ENCODE measurements at regions not wholly inside any gene's neighbourhood (a gene's known extent, or its start where the extent isn't known, plus 50 kb on each side); places are given as distances from the start of the nearest gene placed in this dataset.

DNA sequence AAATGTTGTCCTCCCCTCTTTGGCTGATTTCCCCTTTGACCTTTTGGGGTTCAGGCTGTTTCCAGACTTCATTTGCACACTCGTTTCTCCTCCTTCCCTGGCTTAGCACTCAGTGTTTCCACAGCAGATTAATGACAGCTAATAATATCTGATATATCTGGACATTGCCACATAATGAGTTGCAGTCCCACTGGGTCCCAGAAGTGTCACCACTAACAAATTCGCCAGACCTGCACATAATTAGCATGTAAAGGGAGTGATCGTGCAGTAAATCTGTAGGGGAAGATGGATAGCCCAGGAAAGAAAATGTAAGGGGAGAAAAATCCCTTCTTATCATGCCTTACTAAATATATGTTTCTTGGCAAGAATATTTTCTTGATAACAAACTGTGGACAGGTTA is 922.1 kb downstream of the TFAP2A start:
- Mint-ChIP-seq H3K27ac (no peak overlapping the region), H3K4me3 (no peak overlapping the region), H3K27me3 (ENCODE audit: insufficient read depth) (no peaks in the 10 kb centered on the region), H3K9me3 (peaks cover 7% of the 10 kb centered on the region), H3K4me1 (peaks cover 10% of the 10 kb centered on the region), H3K36me3 (ENCODE audit: low read depth) (no peaks in the 10 kb centered on the region)
- Histone ChIP-seq H3K4me1 (ENCODE audit: control insufficient read depth, insufficient read depth, low read length) (peaks cover 4% of the 10 kb centered on the region), H3K4me3 (ENCODE audit: low read length) (no peak overlapping the region), H3K27ac (ENCODE audit: low read depth, low read length) (no peak overlapping the region), H3K27me3 (ENCODE audit: control insufficient read depth, insufficient read depth, low read length, poor library complexity, severe bottlenecking) (no peaks in the 10 kb centered on the region), H3K9me3 (ENCODE audit: control insufficient read depth, low read length) (peaks cover 6% of the 10 kb centered on the region), H3K9ac (ENCODE audit: extremely low read depth, low read length, poor library complexity, severe bottlenecking) (no peak overlapping the region), H3K36me3 (ENCODE audit: control insufficient read depth, insufficient read depth, low read length) (no peaks in the 10 kb centered on the region)
- no peak for DNase-seq
- TF ChIP-seq, protein P1, sequence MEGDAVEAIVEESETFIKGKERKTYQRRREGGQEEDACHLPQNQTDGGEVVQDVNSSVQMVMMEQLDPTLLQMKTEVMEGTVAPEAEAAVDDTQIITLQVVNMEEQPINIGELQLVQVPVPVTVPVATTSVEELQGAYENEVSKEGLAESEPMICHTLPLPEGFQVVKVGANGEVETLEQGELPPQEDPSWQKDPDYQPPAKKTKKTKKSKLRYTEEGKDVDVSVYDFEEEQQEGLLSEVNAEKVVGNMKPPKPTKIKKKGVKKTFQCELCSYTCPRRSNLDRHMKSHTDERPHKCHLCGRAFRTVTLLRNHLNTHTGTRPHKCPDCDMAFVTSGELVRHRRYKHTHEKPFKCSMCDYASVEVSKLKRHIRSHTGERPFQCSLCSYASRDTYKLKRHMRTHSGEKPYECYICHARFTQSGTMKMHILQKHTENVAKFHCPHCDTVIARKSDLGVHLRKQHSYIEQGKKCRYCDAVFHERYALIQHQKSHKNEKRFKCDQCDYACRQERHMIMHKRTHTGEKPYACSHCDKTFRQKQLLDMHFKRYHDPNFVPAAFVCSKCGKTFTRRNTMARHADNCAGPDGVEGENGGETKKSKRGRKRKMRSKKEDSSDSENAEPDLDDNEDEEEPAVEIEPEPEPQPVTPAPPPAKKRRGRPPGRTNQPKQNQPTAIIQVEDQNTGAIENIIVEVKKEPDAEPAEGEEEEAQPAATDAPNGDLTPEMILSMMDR (conservative IDR thresholded peaks at IDR 0.05): no peak
- WGBS, 2 experiments (ENCODE audit: insufficient coverage in 1 of 2, insufficient read length in 1 of 2): 88% methylated on average over 3 of the region's 3 CpGs; no CpG with 5 or more reads in 1 of the 2 experiments

DNA sequence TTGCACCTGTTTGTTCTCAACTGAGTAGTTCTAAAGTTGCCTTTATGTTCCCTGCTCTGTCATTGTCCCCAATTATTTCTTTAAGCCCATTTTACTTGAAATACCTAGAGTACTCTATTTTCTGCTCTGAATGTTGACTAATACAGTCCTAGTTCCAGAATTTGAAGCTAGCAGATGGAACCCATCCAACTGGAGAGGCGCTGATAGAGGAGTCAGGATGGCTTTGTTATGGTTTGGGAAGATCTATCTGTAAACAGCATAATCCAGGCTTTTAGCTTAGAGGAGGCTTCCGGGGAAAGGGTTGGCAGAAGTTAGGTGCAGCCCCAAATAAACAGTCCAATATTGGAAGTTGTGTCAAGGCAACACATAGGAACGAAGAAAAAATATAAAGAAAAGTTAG is 927.7 kb downstream of the TFAP2A start:
- no peaks in the 10 kb centered on the region for H3K27me3 Mint-ChIP-seq (ENCODE audit: insufficient read depth)
- H3K36me3 Mint-ChIP-seq (ENCODE audit: low read depth): no peaks in the 10 kb centered on the region
- H3K9me3 Mint-ChIP-seq: no peaks in the 10 kb centered on the region
- no peak overlapping the region for H3K4me3 Mint-ChIP-seq
- Histone ChIP-seq H3K9ac (ENCODE audit: extremely low read depth, low read length, poor library complexity, severe bottlenecking) (no peak overlapping the region), H3K27me3 (ENCODE audit: control insufficient read depth, insufficient read depth, low read length, poor library complexity, severe bottlenecking) (no peaks in the 10 kb centered on the region), H3K36me3 (ENCODE audit: control insufficient read depth, insufficient read depth, low read length) (no peaks in the 10 kb centered on the region), H3K9me3 (ENCODE audit: control insufficient read depth, low read length) (no peaks in the 10 kb centered on the region), H3K4me3 (ENCODE audit: low read length) (no peak overlapping the region), H3K4me1 (ENCODE audit: control insufficient read depth, insufficient read depth, low read length) (no peaks in the 10 kb centered on the region), H3K27ac (ENCODE audit: low read depth, low read length) (no peak overlapping the region)
- DNase-seq: no peak
- TF ChIP-seq, protein P1 (conservative IDR thresholded peaks at IDR 0.05): no peak
- 93 to 97% methylated on average over 3 of the region's 3 CpGs for WGBS, 2 experiments (ENCODE audit: insufficient coverage in 1 of 2, insufficient read length in 1 of 2)
- H3K4me1 Mint-ChIP-seq: peaks cover 3% of the 10 kb centered on the region
- H3K27ac Mint-ChIP-seq: no peak overlapping the region

DNA sequence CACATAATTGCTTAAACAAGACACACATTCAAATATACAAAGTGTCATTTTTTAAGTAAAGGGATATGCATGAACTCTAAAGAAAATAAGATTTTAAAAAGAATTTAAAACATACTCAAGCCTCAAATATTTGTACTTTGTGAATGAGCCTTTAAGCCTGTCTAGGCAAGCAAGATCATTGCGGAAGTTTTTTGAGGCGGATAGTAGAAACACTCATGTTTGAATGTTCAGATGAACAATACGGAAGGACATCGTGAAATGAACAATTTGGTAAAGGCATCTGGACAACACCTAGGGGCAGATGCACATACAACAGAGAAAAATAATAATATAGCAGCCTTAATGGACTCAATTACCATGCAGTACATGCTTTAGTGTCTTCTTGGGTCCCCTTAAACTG is 928.9 kb downstream of the TFAP2A start:
- Mint-ChIP-seq H3K27me3 (ENCODE audit: insufficient read depth) (no peaks in the 10 kb centered on the region), H3K27ac (no peak overlapping the region), H3K36me3 (ENCODE audit: low read depth) (no peaks in the 10 kb centered on the region), H3K4me1 (peaks cover 11% of the 10 kb centered on the region), H3K9me3 (no peaks in the 10 kb centered on the region), H3K4me3 (no peak overlapping the region)
- H3K36me3 ChIP-seq (ENCODE audit: control insufficient read depth, insufficient read depth, low read length): no peaks in the 10 kb centered on the region
- H3K9ac ChIP-seq (ENCODE audit: extremely low read depth, low read length, poor library complexity, severe bottlenecking): no peak overlapping the region
- no peaks in the 10 kb centered on the region for H3K9me3 ChIP-seq (ENCODE audit: control insufficient read depth, low read length)
- DNase-seq: no peak
- no peaks in the 10 kb centered on the region for H3K27me3 ChIP-seq (ENCODE audit: control insufficient read depth, insufficient read depth, low read length, poor library complexity, severe bottlenecking)
- no peaks in the 10 kb centered on the region for H3K4me1 ChIP-seq (ENCODE audit: control insufficient read depth, insufficient read depth, low read length)
- WGBS, 2 experiments (ENCODE audit: insufficient coverage in 1 of 2, insufficient read length in 1 of 2): 95 to 100% methylated on average over 2 to 4 of the region's 4 CpGs
- TF ChIP-seq, protein P1 (conservative IDR thresholded peaks at IDR 0.05): no peak
- no peak overlapping the region for H3K4me3 ChIP-seq (ENCODE audit: low read length)
- no peak overlapping the region for H3K27ac ChIP-seq (ENCODE audit: low read depth, low read length)

Measured in endodermal cell (in vitro differentiated cells).